PC-3 (cell line): ENCODE measurements at regions not wholly inside any gene's neighbourhood (a gene's known extent, or its start where the extent isn't known, plus 50 kb on each side); places are given as distances from the start of the nearest gene placed in this dataset.
"Not testable (repeated sequence)": the region's sequence is repeated elsewhere in the genome, so short reads cannot be mapped to it uniquely, and the experiment has no call there.

ENCODE experiments used
- CTCF ChIP-seq: fragments of 300-600 bp; sonication (generic); conservative IDR thresholded peaks from 2 replicates; pipeline ENCODE4 v1.5.1; 2017; ENCODE audit warnings: antibody characterized with exemption, low read depth, mild to moderate bottlenecking, low read length
- EZH2 ChIP-seq: fragments of 300-600 bp; sonication (generic); IDR thresholded peaks from one replicate; pipeline ENCODE4 v1.6.1; 2017; ENCODE audit warnings: antibody characterized with exemption, mild to moderate bottlenecking, low read length; ENCODE audit not compliant: unreplicated experiment
- EZH2phosphoT487 ChIP-seq: fragments of 300-600 bp; sonication (generic); IDR thresholded peaks from 2 replicates; pipeline ENCODE4 v1.6.1; 2018; ENCODE audit warnings: mild to moderate bottlenecking, antibody characterized with exemption, low read length, borderline replicate concordance

GRCh38 chr5:82971034-82971806 lies 106.0 kb downstream of the TMEM167A start:
- TF ChIP-seq CTCF, EZH2, EZH2phosphoT487: not testable (repeated sequence)
